Mesendoderm (in vitro differentiated cells): ENCODE measurements at regions not wholly inside any gene's neighbourhood (a gene's known extent, or its start where the extent isn't known, plus 50 kb on each side); places are given as distances from the start of the nearest gene placed in this dataset.

Experiments
- DNase-seq: peaks from one replicate; pipeline ENCODE4 v3.0.0; 2013
- H2AK5ac ChIP-seq: 2 replicates; pipeline ENCODE4 v1.6.1; 2013; ENCODE audit warnings: low read length, inconsistent platforms
- H2BK120ac ChIP-seq: 2 replicates; pipeline ENCODE4 v1.6.1; 2013; ENCODE audit warnings: low read depth, mild to moderate bottlenecking, low read length, moderate library complexity, mixed read lengths
- H2BK15ac ChIP-seq: replicated peaks from 2 replicates; pipeline ENCODE4 v1.6.1; 2013; ENCODE audit warnings: low read depth, mild to moderate bottlenecking, moderate library complexity
- H2BK5ac ChIP-seq: 2 replicates; pipeline ENCODE4 v1.6.1; 2013; ENCODE audit warnings: low read length, inconsistent platforms
- H3K18ac ChIP-seq: 2 replicates; pipeline ENCODE4 v1.6.1; 2013; ENCODE audit warnings: mild to moderate bottlenecking, low read length, mixed read lengths
- H3K23ac ChIP-seq: one replicate; pipeline ENCODE4 v1.6.1; 2013; ENCODE audit warnings: low read length
- H3K27ac ChIP-seq: 2 replicates; pipeline ENCODE4 v1.5.1; 2013; ENCODE audit warnings: low read depth, mild to moderate bottlenecking, inconsistent platforms, low read length, moderate library complexity
- H3K27me3 ChIP-seq: 2 replicates; pipeline ENCODE4 v1.6.1; 2013; ENCODE audit warnings: low read length, control low read depth, mild to moderate bottlenecking, inconsistent platforms; ENCODE audit not compliant: insufficient read depth, poor library complexity
- H3K36me3 ChIP-seq: 2 replicates; pipeline ENCODE4 v1.6.1; 2013; ENCODE audit warnings: low read length, inconsistent platforms; ENCODE audit not compliant: control insufficient read depth, insufficient read depth
- H3K4ac ChIP-seq: one replicate; pipeline ENCODE4 v1.6.1; 2013; ENCODE audit warnings: low read depth, mild to moderate bottlenecking, low read length, moderate library complexity
- H3K4me1 ChIP-seq: 2 replicates; pipeline ENCODE4 v1.6.1; 2013; ENCODE audit warnings: low read depth, low read length, inconsistent platforms; ENCODE audit not compliant: control insufficient read depth
- H3K4me2 ChIP-seq: 2 replicates; pipeline ENCODE4 v1.6.1; 2013; ENCODE audit warnings: low read length
- H3K4me3 ChIP-seq: 2 replicates; pipeline ENCODE4 v1.5.1; 2013; ENCODE audit warnings: mild to moderate bottlenecking, low read length
- H3K56ac ChIP-seq: one replicate; pipeline ENCODE4 v1.6.1; 2013; ENCODE audit warnings: low read length
- H3K79me1 ChIP-seq: 2 replicates; pipeline ENCODE4 v1.6.1; 2013; ENCODE audit warnings: low read length, inconsistent platforms
- H3K79me2 ChIP-seq: 2 replicates; pipeline ENCODE4 v1.6.1; 2013; ENCODE audit warnings: mild to moderate bottlenecking, low read length; ENCODE audit not compliant: control insufficient read depth, insufficient read depth
- H3K9ac ChIP-seq: 2 replicates; pipeline ENCODE4 v1.6.1; 2013; ENCODE audit warnings: low read length, inconsistent platforms
- H4K5ac ChIP-seq: one replicate; pipeline ENCODE4 v1.6.1; 2013; ENCODE audit warnings: low read length
- H4K8ac ChIP-seq: one replicate; pipeline ENCODE4 v1.6.1; 2013; ENCODE audit warnings: low read depth, mild to moderate bottlenecking, control low read depth, low read length, moderate library complexity
- WGBS: extraction: QIAGEN DNeasy Blood & Tissue Kit; methylation state at CpG from one replicate; pipeline ENCODE4 v1.1.7; 2013; ENCODE audit warnings: low lambda C conversion rate, missing lambda C conversion rate; ENCODE audit not compliant: insufficient coverage; ENCODE audit errors: extremely low coverage; 5-methylcytosine and 5-hydroxymethylcytosine counted together

GRCh38 chr10:107379601-107380000, 215.1 kb upstream of the SORCS1 start:
- Histone ChIP-seq H2BK5ac (no peak overlapping the region), H2AK5ac (no peak overlapping the region), H3K23ac (no peak overlapping the region), H4K8ac (no peak overlapping the region), H3K4me2 (no peak overlapping the region), H3K4me1 (no peaks in the 10 kb centered on the region), H3K36me3 (no peaks in the 10 kb centered on the region), H2BK15ac (no peak overlapping the region), H4K5ac (no peak overlapping the region), H3K9ac (no peak overlapping the region), H3K56ac (no peak overlapping the region), H2BK120ac (no peak overlapping the region), H3K18ac (no peak overlapping the region), H3K27me3 (no peaks in the 10 kb centered on the region), H3K79me1 (no peaks in the 10 kb centered on the region), H3K27ac (no peak overlapping the region), H3K4me3 (no peak overlapping the region), H3K79me2 (no peaks in the 10 kb centered on the region), H3K4ac (no peak overlapping the region)
- no CpG with 5 or more reads among the region's 2 CpGs for WGBS
- DNase-seq, result no peak

DNA sequence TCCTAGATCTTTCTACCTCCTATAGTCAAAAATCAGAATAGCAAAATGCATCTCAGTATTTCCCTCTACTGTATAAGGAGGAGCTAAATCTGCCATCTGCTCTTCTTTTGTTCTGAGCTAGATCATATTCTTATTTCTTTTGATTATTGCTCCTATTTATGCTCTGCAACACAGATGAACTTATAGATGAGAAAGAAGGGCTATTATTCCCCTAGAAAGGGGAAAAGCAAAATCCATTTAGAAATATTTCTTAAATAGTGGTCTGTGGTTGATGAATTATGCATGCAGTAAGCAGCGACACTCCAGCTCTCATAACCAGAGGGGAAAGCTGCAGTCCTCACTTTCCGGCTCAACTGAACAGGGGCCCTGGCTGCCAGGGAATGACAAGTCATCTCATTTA, 207.3 kb upstream of the SORCS1 start:
- Histone ChIP-seq H3K27me3 (no peaks in the 10 kb centered on the region), H3K18ac (no peak overlapping the region), H2AK5ac (no peak overlapping the region), H2BK120ac (no peak overlapping the region), H2BK15ac (no peak overlapping the region), H3K36me3 (no peaks in the 10 kb centered on the region), H3K23ac (no peak overlapping the region), H3K56ac (no peak overlapping the region), H3K9ac (no peak overlapping the region), H3K4ac (no peak overlapping the region), H3K79me2 (no peaks in the 10 kb centered on the region), H4K5ac (no peak overlapping the region), H3K27ac (no peak overlapping the region), H3K4me3 (no peak overlapping the region), H3K4me2 (no peak overlapping the region), H4K8ac (no peak overlapping the region), H3K79me1 (no peaks in the 10 kb centered on the region), H2BK5ac (no peak overlapping the region), H3K4me1 (no peaks in the 10 kb centered on the region)
- DNase-seq, result no peak
- no CpG with 5 or more reads among the region's 2 CpGs for WGBS

DNA sequence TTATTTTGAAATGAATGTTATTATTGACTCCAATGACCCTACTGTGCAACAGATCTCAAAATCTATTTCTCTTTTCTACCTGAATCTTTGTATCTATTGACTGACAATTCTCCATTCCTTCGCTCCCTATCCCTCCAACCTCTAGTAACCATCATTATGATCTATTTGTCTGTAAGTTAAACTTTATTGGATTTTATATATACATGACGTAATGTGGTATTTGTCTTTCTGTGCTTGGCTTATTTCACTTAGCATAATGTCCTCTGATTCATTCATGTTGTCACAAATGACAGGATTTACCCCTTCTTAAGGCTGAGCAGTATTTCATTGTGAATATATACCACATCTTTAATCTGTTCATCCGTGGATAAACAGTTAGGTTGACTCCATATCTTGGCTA, 200.4 kb upstream of the SORCS1 start:
- Histone ChIP-seq H3K18ac (no peak overlapping the region), H3K9ac (no peak overlapping the region), H3K4ac (no peak overlapping the region), H3K4me2 (no peak overlapping the region), H3K79me2 (no peaks in the 10 kb centered on the region), H3K79me1 (no peaks in the 10 kb centered on the region), H3K36me3 (no peaks in the 10 kb centered on the region), H3K27ac (no peak overlapping the region), H3K4me3 (no peak overlapping the region), H3K27me3 (no peaks in the 10 kb centered on the region), H3K4me1 (no peaks in the 10 kb centered on the region), H3K56ac (no peak overlapping the region), H2BK120ac (no peak overlapping the region), H2BK5ac (no peak overlapping the region), H2BK15ac (no peak overlapping the region), H2AK5ac (no peak overlapping the region), H3K23ac (no peak overlapping the region), H4K5ac (no peak overlapping the region), H4K8ac (no peak overlapping the region)
- WGBS, result no CpG with 5 or more reads among the region's 3 CpGs
- DNase-seq, result no peak

DNA sequence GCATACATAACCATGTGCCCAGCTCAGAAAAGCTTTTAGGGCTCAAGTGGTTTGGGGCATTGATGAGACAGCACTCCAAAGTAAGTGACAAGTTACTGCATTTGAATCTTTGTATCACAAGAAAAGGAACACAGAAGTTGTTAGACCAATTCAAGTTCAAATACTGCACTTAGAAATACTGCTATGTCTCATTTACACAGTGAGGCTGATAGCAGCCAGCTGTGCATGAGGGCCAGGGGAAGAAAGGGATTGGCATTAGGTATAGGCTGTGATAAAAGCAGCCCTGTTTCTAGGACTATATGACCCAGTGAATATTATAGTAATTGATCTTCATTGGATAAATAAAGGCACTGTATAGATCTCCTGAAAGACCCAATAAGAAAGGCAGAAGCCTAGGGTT, 197.8 kb upstream of the SORCS1 start:
- Histone ChIP-seq H3K56ac (no peak overlapping the region), H3K27me3 (no peaks in the 10 kb centered on the region), H3K4me2 (no peak overlapping the region), H2BK120ac (no peak overlapping the region), H3K4me1 (no peaks in the 10 kb centered on the region), H4K8ac (no peak overlapping the region), H3K23ac (no peak overlapping the region), H4K5ac (no peak overlapping the region), H2BK15ac (no peak overlapping the region), H2AK5ac (no peak overlapping the region), H3K79me1 (no peaks in the 10 kb centered on the region), H3K9ac (no peak overlapping the region), H3K4me3 (no peak overlapping the region), H3K18ac (no peak overlapping the region), H3K36me3 (no peaks in the 10 kb centered on the region), H3K4ac (no peak overlapping the region), H3K79me2 (no peaks in the 10 kb centered on the region), H2BK5ac (no peak overlapping the region), H3K27ac (no peak overlapping the region)
- DNase-seq, result no peak

DNA sequence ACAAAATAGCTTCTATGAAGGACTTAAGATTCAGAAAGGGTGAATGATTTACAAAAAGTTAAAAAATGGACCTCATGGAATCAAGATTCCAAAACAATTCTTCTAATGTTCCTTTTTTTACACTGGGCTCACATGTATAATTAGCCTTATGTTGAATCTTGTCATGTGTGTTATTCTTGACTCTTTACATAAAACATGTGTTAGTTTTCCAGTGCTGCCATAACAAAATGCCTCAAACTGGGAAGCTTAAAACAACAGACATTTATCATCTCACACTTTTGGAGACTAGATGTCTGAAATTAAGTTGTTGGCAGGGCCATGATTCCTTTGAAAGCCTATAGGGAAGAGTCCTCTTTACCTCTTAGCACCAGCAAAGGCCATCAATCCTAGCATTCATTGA, 192.5 kb upstream of the SORCS1 start:
- Histone ChIP-seq H3K4me3 (no peak overlapping the region), H4K5ac (no peak overlapping the region), H3K79me2 (no peaks in the 10 kb centered on the region), H3K4me1 (no peaks in the 10 kb centered on the region), H4K8ac (no peak overlapping the region), H3K9ac (no peak overlapping the region), H2BK5ac (no peak overlapping the region), H3K18ac (no peak overlapping the region), H3K36me3 (no peaks in the 10 kb centered on the region), H3K56ac (no peak overlapping the region), H3K4me2 (no peak overlapping the region), H3K23ac (no peak overlapping the region), H2AK5ac (no peak overlapping the region), H3K27ac (no peak overlapping the region), H2BK15ac (no peak overlapping the region), H3K27me3 (no peaks in the 10 kb centered on the region), H2BK120ac (no peak overlapping the region), H3K4ac (no peak overlapping the region), H3K79me1 (no peaks in the 10 kb centered on the region)
- no peak for DNase-seq

GRCh38 chr10:107356396-107356795, 191.9 kb upstream of the SORCS1 start:
- Histone ChIP-seq H3K18ac (no peak overlapping the region), H3K4me3 (no peak overlapping the region), H2BK15ac (no peak overlapping the region), H3K27ac (no peak overlapping the region), H3K27me3 (no peaks in the 10 kb centered on the region), H2BK120ac (no peak overlapping the region), H3K4me1 (no peaks in the 10 kb centered on the region), H3K9ac (no peak overlapping the region), H3K36me3 (no peaks in the 10 kb centered on the region), H3K56ac (no peak overlapping the region), H3K4ac (no peak overlapping the region), H4K8ac (no peak overlapping the region), H3K79me1 (no peaks in the 10 kb centered on the region), H3K4me2 (no peak overlapping the region), H3K79me2 (no peaks in the 10 kb centered on the region), H3K23ac (no peak overlapping the region), H4K5ac (no peak overlapping the region), H2AK5ac (no peak overlapping the region), H2BK5ac (no peak overlapping the region)
- no CpG with 5 or more reads among the region's 2 CpGs for WGBS
- DNase-seq, result no peak
